Activated T-cell treated with anti-CD3 and anti-CD28 coated beads, Interleukin-2, amount 50 U/mL, for 24 hours (primary cell): ENCODE measurements at regions not wholly inside any gene's neighbourhood (a gene's known extent, or its start where the extent isn't known, plus 50 kb on each side); places are given as distances from the start of the nearest gene placed in this dataset.
"Not testable (repeated sequence)": the region's sequence is repeated elsewhere in the genome, so short reads cannot be mapped to it uniquely, and the experiment has no call there.

Experiments used
- DNase-seq: peaks from one replicate; pipeline ENCODE4 v3.0.0-alpha.2; 2020
- H3K27ac Mint-ChIP-seq: 2 replicates; pipeline ENCODE4 v1.8.0; 2020; ENCODE audit warnings: mild to moderate bottlenecking, mixed read lengths
- H3K27me3 Mint-ChIP-seq: 2 replicates; pipeline ENCODE4 v1.8.0; 2020; ENCODE audit warnings: mixed read lengths
- H3K36me3 Mint-ChIP-seq: 2 replicates; pipeline ENCODE4 v1.8.0; 2020; ENCODE audit warnings: low read depth, mixed read lengths
- H3K4me1 Mint-ChIP-seq: 2 replicates; pipeline ENCODE4 v1.8.0; 2020; ENCODE audit warnings: low read depth, mixed read lengths
- H3K4me3 Mint-ChIP-seq: 2 replicates; pipeline ENCODE4 v1.8.0; 2020; ENCODE audit warnings: mild to moderate bottlenecking, moderate library complexity, mixed read lengths
- H3K9me3 Mint-ChIP-seq: 2 replicates; pipeline ENCODE4 v1.8.0; 2020; ENCODE audit warnings: mixed read lengths

DNA sequence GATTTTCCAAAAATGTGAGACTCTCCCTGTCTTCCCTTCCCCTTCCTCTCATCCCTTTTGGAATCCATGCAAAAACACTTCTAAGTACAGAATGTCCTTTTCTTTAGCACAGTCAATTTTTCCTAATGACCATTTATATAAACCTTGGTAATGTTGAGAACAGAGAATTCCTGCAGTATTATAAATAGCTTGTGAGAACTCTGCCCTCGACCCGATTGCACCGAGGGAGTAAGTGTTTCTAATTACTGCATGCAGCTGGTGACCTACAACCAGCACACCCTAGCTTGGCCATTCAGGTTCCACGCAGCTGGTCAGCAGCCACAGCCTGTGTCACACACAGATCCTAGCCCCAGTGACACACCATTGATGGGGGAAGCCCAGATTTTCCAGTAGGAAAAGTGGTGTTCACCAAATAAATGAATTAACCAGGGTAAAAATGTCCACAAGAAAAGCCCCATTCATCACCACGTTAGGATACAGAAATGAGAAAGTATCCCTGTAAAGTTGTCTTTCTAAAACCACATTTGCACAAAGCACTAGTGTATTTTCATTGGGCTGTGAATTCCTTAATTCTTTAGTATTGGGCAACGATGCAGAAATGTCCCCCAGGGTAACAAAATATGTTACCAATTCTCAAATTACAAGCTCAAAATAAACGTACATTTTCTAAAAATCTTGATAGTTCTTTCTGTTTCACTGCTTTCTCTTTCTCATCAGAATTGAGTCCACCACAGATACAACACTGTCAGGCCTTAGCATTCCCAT lies 499.0 kb upstream of the KLF6 start:
- Mint-ChIP-seq H3K4me1 (peaks cover 6% of the 10 kb centered on the region), H3K9me3 (no peaks in the 10 kb centered on the region), H3K27me3 (no peaks in the 10 kb centered on the region), H3K27ac (no peak overlapping the region), H3K4me3 (no peak overlapping the region), H3K36me3 (no peaks in the 10 kb centered on the region)
- no peak for DNase-seq

- H3K36me3 Mint-ChIP-seq: no peaks in the 10 kb centered on the region
- H3K27me3 Mint-ChIP-seq: no peaks in the 10 kb centered on the region
- no peak overlapping the region for H3K4me3 Mint-ChIP-seq
- H3K4me1 Mint-ChIP-seq: peaks cover 6% of the 10 kb centered on the region
- H3K9me3 Mint-ChIP-seq: no peaks in the 10 kb centered on the region
- no peak for DNase-seq
- H3K27ac Mint-ChIP-seq: no peak overlapping the region
Observed at GRCh38 chr10:4282496-4282895, 497.5 kb upstream of the KLF6 start.

- Mint-ChIP-seq H3K36me3 (no peaks in the 10 kb centered on the region), H3K4me3 (no peak overlapping the region), H3K27ac (no peak overlapping the region), H3K4me1 (peaks cover 6% of the 10 kb centered on the region), H3K27me3 (no peaks in the 10 kb centered on the region), H3K9me3 (no peaks in the 10 kb centered on the region)
- DNase-seq: no peak
Observed at GRCh38 chr10:4281190-4281825, 496.3 kb upstream of the KLF6 start.

GRCh38 chr10:4280461-4281189 lies 495.6 kb upstream of the KLF6 start:
- DNase-seq: no peak
- Mint-ChIP-seq H3K27me3 (no peaks in the 10 kb centered on the region), H3K4me1 (peaks cover 6% of the 10 kb centered on the region), H3K9me3 (no peaks in the 10 kb centered on the region), H3K36me3 (no peaks in the 10 kb centered on the region), H3K4me3 (no peak overlapping the region), H3K27ac (no peak overlapping the region)

GRCh38 chr10:4279655-4280054 lies 494.6 kb upstream of the KLF6 start:
- no peaks in the 10 kb centered on the region for H3K9me3 Mint-ChIP-seq
- DNase-seq: no peak

DNA sequence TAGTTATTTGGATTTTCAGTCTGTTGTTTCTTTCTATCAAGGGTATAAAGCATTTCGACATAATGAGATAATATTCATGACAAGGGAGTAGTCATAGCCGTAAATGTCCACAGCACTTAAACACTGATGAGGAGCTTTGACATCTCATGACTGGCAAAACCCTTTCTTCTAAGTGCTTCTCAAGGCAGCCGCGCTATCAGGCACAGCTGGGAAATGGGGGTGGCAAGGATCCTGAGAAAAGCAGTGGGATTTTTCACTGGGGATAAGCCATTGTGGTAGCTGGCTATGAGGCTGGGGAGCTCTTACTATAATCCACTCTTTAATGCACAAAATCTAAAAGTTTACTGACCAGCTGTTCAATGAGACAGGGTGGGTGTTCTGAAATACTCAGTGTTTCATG lies 493.2 kb upstream of the KLF6 start:
- DNase-seq: no peak
- H3K27ac Mint-ChIP-seq: no peak overlapping the region
- peaks cover 5% of the 10 kb centered on the region for H3K27me3 Mint-ChIP-seq
- H3K4me1 Mint-ChIP-seq: no peaks in the 10 kb centered on the region
- no peak overlapping the region for H3K4me3 Mint-ChIP-seq
- H3K9me3 Mint-ChIP-seq: no peaks in the 10 kb centered on the region
- no peaks in the 10 kb centered on the region for H3K36me3 Mint-ChIP-seq

More at GRCh38 chr10:4279655-4280054, 494.6 kb upstream of the KLF6 start:
- Mint-ChIP-seq H3K36me3 (no peaks in the 10 kb centered on the region), H3K27me3 (peaks cover 1% of the 10 kb centered on the region), H3K4me1 (no peaks in the 10 kb centered on the region), H3K4me3 (no peak overlapping the region), H3K27ac (no peak overlapping the region)

DNA sequence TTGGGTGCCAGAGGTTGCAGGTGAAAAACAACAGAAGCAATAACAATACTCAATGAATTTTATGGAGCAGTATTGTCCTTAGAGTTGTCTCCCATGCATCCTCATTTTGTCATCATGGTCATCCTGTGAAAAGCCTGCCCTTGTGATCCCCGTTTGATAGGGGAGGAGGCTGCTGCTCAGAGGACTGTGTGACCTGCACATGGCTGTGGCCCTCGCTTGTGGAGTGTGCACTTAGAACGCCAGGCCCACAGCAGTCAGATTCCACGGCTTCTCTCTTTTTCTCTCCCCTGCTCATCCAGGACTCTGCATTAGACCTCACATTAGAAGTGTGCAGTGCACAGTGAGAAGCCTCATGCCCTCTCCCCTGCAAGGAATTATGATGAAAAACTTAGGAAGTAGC lies 491.1 kb upstream of the KLF6 start:
- no peak overlapping the region for H3K27ac Mint-ChIP-seq
- peaks cover 7% of the 10 kb centered on the region for H3K27me3 Mint-ChIP-seq

DNA sequence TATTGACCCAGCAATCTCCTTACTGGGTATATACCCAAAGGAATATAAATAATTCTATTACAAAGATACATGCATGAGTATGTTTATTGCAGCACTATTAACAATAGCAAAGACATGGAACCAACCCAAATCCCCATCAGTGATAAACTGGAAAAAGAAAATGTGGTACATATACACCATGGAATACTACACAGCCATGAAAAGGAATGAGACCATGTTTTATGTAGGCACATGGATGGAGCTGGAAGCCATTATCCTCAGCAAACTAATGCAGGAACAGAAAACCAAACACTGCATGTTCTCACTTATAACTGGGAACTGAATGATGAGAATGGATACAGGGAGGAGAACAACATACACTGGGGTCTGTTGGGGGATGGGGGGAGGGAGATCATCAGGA lies 489.7 kb upstream of the KLF6 start:
- peaks cover 10% of the 10 kb centered on the region for H3K27me3 Mint-ChIP-seq
- not testable (repeated sequence) for H3K4me3 Mint-ChIP-seq, H3K9me3 Mint-ChIP-seq, H3K27ac Mint-ChIP-seq, H3K36me3 Mint-ChIP-seq, DNase-seq, H3K4me1 Mint-ChIP-seq

More for the DNA sequence above, 491.1 kb upstream of the KLF6 start:
- Mint-ChIP-seq H3K4me1 (no peaks in the 10 kb centered on the region), H3K9me3 (no peaks in the 10 kb centered on the region), H3K36me3 (no peaks in the 10 kb centered on the region), H3K4me3 (no peak overlapping the region)
- DNase-seq: no peak

DNA sequence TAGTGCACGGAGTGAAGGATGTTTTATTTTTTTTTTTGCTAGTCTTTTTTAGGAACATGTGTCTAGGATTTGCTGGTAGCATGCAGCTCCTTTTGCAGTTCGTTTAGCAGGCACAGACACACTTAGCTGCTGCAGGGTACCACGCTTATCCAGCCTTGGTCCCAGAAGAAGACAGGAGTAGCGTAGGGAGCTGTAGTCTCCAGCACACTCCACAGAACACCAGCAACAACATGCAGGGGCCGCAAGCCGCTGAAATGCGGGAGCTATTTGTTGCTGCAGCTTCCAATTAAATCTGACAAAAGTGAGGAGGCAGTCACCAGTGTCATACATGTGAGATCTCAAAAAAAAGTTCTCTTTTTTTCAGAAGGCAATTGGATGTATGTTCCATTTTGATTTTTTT lies 486.2 kb upstream of the KLF6 start:
- Mint-ChIP-seq H3K27me3 (peaks cover 18% of the 10 kb centered on the region), H3K4me3 (no peak overlapping the region), H3K36me3 (no peaks in the 10 kb centered on the region), H3K27ac (no peak overlapping the region), H3K9me3 (no peaks in the 10 kb centered on the region), H3K4me1 (peaks cover 6% of the 10 kb centered on the region)
- DNase-seq: no peak

DNA sequence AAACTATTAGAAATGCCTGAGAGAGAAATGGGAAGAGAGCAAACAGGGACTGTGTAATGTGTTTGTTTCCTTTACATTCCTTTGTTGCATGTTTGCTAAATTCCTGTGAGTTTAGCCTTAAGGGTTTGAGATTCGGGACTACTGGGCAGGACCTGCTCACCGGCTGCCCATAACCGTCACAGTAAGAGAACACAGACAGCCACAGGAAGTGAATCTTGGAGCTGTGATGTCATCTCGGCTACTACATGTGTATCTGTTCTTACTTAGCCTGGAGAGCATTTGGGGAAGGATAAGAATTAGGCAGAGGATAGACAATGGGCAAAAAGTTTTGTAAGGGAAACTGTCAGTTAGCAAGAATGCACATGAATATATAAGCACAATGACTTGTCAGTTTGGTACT lies 485.1 kb upstream of the KLF6 start:
- DNase-seq: no peak
- Mint-ChIP-seq H3K27me3 (peaks cover 18% of the 10 kb centered on the region), H3K9me3 (no peaks in the 10 kb centered on the region), H3K36me3 (no peaks in the 10 kb centered on the region), H3K4me3 (no peak overlapping the region), H3K4me1 (peaks cover 12% of the 10 kb centered on the region), H3K27ac (no peak overlapping the region)

DNA sequence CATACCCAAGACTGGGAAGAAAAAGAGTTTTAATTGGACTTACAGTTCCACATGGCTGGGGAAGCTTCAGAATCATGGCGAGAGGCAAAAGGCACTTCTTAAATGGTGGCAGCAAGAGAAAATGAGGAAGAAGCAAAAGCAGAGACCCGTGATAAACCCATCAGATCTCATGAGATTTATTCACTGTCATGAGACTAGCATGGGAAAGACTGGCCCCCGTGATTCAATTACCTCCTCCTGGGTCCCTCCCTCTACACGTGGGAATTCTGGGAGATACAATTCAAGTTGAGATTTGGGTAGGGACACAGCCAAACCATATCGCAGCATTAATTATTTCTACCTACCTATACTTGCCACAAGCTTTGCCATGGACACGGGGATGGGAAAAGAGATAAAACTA lies 483.5 kb upstream of the KLF6 start:
- H3K36me3 Mint-ChIP-seq, DNase-seq, H3K27ac Mint-ChIP-seq, H3K9me3 Mint-ChIP-seq, H3K4me3 Mint-ChIP-seq: not testable (repeated sequence)
- Mint-ChIP-seq H3K27me3 (peaks cover 13% of the 10 kb centered on the region), H3K4me1 (peaks cover 12% of the 10 kb centered on the region)

- Mint-ChIP-seq H3K27me3 (peaks cover 13% of the 10 kb centered on the region), H3K36me3 (no peaks in the 10 kb centered on the region), H3K9me3 (no peaks in the 10 kb centered on the region), H3K4me1 (peaks cover 12% of the 10 kb centered on the region), H3K27ac (no peak overlapping the region), H3K4me3 (no peak overlapping the region)
- no peak for DNase-seq
Observed at GRCh38 chr10:4267086-4267773, 482.2 kb upstream of the KLF6 start.

DNA sequence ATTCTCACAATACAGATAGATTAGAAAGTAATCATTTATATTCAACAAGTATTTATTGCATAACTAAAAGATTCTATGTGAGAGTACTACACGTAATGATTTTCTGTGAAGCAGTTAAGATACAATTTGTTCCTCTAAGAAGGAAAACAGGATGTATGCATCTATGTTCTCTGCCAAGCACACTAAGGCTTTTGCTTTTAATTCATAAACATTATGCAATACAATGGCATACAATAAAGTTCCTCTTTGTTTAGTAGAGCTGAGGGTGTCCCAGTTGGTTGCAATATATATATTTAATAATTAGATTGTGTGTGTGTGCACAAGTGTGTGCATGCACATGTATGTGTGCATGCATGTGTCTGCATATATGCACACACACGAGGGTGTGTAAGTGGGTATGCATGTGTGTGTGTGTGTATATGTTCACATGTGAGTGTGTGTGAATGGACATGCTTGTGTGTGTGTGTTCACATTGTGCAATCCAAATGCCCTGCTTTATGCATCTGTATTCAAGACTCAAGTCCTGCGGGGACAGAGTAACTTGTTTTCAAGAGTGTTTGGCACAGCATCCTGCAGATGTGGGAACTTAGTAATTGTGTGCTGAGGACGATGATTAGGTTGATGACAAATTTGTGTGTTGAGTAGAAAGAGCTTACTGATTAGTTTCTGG lies 481.5 kb upstream of the KLF6 start:
- Mint-ChIP-seq H3K9me3 (no peaks in the 10 kb centered on the region), H3K27me3 (peaks cover 13% of the 10 kb centered on the region), H3K4me3 (no peak overlapping the region), H3K27ac (no peak overlapping the region), H3K36me3 (no peaks in the 10 kb centered on the region), H3K4me1 (peaks cover 12% of the 10 kb centered on the region)
- no peak for DNase-seq

- Mint-ChIP-seq H3K4me1 (peaks cover 12% of the 10 kb centered on the region), H3K27ac (no peak overlapping the region), H3K4me3 (no peak overlapping the region), H3K27me3 (peaks cover 9% of the 10 kb centered on the region), H3K9me3 (no peaks in the 10 kb centered on the region), H3K36me3 (no peaks in the 10 kb centered on the region)
- no peak for DNase-seq
Observed at GRCh38 chr10:4265964-4266363, 481.0 kb upstream of the KLF6 start.
